Kidney epithelial cell (primary cell): ENCODE measurements at regions not wholly inside any gene's neighbourhood (a gene's known extent, or its start where the extent isn't known, plus 50 kb on each side); places are given as distances from the start of the nearest gene placed in this dataset.

ENCODE experiments used
- DNase-seq: peaks from one replicate; pipeline ENCODE4 v3.0.0-alpha.2; 2010; ENCODE audit warnings: low read depth
- H3K27me3 ChIP-seq: 2 replicates; pipeline ENCODE4 v1.6.0; 2011; ENCODE audit warnings: low read length; ENCODE audit not compliant: control insufficient read depth, insufficient read depth
- H3K36me3 ChIP-seq: 2 replicates; pipeline ENCODE4 v1.5.1; 2011; ENCODE audit warnings: low read length; ENCODE audit not compliant: control insufficient read depth, insufficient read depth
- H3K4me3 ChIP-seq: 2 replicates; pipeline ENCODE4 v1.5.1; 2011; ENCODE audit warnings: low read depth, mild to moderate bottlenecking, control low read depth, low read length
- CTCF ChIP-seq: IDR thresholded peaks from 2 replicates; pipeline ENCODE4 v1.5.1; 2011; ENCODE audit warnings: mild to moderate bottlenecking, moderate library complexity, low read length, control low read depth, inconsistent platforms; ENCODE audit not compliant: insufficient read depth, poor library complexity, severe bottlenecking

GRCh38 chr10:81157681-81158080 is 620.0 kb downstream of the SH2D4B start:
- Histone ChIP-seq H3K4me3 (no peak overlapping the region), H3K36me3 (no peaks in the 10 kb centered on the region), H3K27me3 (no peaks in the 10 kb centered on the region)
- TF ChIP-seq CTCF: no peak
- no peak for DNase-seq

DNA sequence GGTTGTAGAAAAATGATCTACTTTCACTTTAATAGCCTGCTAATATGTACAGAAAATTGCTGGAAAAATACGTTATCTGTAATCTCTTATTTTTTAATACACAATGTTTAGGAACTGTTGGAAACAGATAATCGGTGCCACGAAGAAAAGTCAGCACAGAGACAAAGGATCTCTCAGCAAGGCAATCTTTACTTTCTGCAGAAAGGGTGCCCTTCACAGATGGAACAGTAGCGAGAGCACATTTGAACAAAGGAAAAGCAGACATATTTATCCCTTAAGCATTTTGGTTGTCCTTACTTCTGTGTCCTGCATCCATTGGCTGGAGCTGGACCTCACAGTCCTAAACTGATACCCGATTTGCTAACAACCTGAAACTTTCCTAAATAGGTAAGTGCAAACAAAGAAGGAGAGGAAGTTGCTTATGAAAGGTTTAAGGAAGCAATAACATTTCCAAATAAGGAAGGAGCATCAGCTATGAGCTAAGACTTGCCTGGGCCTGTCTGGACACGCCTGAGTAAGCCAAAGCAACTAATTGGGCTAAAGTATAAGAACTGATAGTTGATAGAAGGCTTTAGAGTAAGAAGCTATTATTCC is 640.0 kb downstream of the SH2D4B start:
- DNase-seq: no peak
- no peaks in the 10 kb centered on the region for H3K27me3 ChIP-seq
- TF ChIP-seq CTCF: no peak
- H3K4me3 ChIP-seq: no peak overlapping the region
- H3K36me3 ChIP-seq: no peaks in the 10 kb centered on the region

DNA sequence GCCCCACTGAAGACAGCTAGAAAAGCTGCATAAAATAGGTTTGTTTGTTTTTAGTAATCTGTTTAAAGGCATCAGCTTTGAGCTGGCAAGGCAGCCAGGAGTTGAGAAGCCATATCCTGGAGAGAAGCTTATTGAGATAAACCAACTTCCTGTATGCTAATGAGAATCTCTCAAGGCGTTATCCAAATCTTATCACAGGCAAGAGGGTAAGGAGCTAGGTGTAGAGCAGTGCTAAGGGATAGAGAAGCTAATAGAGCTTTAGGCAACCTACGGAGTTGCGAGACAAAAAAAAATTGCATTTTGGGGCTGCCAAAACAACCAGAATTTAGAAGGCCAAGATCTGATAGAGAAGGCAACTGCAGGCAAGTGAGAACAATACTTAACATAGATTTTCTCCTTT is 641.6 kb downstream of the SH2D4B start:
- no peak for TF ChIP-seq CTCF
- DNase-seq: no peak
- Histone ChIP-seq H3K4me3 (no peak overlapping the region), H3K36me3 (no peaks in the 10 kb centered on the region), H3K27me3 (no peaks in the 10 kb centered on the region)

DNA sequence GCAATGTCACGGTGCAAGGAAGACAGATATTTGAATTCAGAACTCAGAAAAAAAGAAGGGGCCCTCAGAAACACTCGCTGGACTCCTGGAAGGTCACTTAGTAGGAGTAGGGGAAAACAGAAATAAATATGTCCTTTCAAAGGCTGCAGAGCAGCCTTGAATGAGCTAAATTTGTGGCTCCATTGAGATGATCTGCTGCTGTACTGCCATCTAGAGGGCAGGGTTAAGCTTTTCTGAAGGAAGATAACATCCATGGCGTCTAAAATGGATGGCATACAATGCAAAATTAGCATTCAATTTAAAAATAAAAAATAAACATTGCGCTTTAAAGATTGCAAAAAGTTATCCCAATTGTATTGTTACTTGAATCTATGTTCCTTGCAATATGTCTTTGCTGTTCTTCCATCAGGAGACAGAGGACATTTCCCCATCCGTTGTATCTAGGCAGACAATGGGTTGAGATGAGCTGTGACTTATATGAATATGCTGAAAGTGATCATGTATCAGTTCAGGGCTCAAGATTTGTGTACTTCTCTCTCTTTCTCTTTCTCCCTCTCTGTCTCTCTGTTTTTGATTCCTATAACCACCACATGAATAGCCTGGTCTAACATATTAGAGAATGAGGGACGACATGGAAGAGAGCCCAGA is 642.2 kb downstream of the SH2D4B start:
- DNase-seq: peak; percentile 7
- Histone ChIP-seq H3K27me3 (no peaks in the 10 kb centered on the region), H3K36me3 (no peaks in the 10 kb centered on the region), H3K4me3 (no peak overlapping the region)
- peak; percentile 69 for TF ChIP-seq CTCF

DNA sequence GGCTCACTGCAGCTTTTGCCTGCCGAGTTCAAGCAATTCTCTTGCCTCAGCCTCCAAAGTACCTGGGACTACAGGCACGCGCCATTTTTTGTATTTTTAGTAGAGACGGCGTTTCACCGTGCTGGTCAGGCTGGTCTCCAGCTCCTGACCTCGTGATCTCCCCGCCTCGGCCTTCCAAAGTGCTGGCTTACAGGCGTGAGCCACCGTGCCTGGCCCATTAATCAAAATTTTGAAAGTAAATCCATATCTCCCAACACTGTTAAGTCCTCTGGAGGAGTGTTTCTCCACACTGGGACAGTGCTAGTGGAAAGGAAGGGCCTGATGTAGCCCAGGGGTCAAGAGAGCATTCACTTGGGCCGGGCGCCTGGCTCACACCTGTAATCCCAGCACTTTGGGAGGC is 644.6 kb downstream of the SH2D4B start:
- no peaks in the 10 kb centered on the region for H3K27me3 ChIP-seq
- DNase-seq: no peak
- H3K36me3 ChIP-seq: no peaks in the 10 kb centered on the region
- no peak for TF ChIP-seq CTCF
- H3K4me3 ChIP-seq: no peak overlapping the region
